Fibroblast of skin of back (primary cell): ENCODE measurements at regions not wholly inside any gene's neighbourhood (a gene's known extent, or its start where the extent isn't known, plus 50 kb on each side); places are given as distances from the start of the nearest gene placed in this dataset.
"Not testable (repeated sequence)": the region's sequence is repeated elsewhere in the genome, so short reads cannot be mapped to it uniquely, and the experiment has no call there.

Experiments
- DNase-seq: peaks from one replicate; pipeline ENCODE4 v3.0.0-alpha.2; 2013

GRCh38 chrX:13180807-13181206, 136.4 kb upstream of the FAM9C start:
- peak; percentile 66 for DNase-seq

DNA sequence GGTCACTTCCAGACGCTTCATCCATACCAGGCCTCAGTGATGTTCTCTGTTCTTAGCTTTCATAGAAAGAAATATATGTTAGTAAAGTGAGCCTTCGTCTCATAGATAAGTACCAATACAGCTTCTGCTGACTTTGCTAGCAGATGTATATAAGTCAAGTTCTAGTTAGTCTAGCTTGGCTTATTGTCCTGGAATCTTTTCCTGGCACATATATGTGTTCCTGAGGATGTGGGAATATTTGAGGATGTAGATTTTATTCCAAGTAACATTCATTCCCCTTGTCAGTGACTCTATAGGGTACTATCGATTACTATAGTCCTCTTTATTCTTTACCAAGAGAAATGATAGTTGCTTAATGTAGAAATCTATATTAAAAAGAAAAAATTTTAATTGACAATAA, 135.2 kb upstream of the FAM9C start:
- DNase-seq = no peak

GRCh38 chrX:13179100-13179499, 134.7 kb upstream of the FAM9C start:
- DNase-seq = no peak

DNA sequence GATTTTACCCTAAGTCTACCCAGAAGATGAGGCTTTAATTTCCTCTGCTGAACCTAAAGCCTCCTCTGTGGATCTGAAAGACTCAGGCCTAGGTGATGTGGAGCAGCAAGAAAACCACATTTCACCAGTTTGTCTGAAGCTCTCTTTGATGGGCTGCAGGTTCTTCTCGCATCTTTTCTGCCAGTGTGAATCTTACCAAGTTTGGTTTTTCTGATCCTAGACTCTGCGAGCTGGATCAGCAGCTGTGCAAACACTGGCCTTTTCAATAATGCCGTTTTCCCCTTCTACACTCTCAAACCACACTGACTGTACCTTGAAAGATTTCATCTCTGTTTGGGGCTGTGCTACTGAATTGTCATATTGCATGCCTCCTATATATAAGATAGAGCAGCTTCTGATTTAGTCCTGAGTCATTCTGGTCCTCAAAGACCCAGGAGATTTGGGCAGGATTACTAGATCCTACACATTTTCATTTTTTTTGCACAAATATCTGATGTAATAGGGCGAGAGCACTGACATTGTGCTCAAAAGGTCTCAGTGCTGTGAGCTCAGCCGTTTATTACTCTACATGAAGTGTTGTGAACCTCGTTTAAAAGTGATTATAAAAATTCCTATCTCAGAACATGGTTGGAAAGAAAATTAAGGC, 133.6 kb upstream of the FAM9C start:
- DNase-seq = peak; percentile 34

DNA sequence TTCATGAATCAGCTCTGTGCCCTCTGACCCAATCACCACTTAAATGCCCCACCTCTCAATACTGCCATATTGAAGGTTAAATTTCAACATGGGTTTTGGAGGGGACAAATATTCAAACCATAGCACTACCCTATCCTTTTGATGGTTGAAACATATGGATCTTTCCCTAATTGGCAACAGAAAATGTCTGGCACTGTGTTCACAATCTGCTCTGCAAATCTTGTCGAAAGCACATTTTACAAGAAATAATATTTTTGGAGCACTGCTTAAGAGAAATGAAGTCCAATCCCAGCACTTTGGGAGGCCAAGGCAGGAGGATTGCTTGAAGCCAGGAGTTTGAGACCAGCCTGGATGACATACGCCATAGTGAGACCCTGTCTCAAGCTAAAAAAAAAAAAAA, 130.6 kb upstream of the FAM9C start:
- DNase-seq = no peak

DNA sequence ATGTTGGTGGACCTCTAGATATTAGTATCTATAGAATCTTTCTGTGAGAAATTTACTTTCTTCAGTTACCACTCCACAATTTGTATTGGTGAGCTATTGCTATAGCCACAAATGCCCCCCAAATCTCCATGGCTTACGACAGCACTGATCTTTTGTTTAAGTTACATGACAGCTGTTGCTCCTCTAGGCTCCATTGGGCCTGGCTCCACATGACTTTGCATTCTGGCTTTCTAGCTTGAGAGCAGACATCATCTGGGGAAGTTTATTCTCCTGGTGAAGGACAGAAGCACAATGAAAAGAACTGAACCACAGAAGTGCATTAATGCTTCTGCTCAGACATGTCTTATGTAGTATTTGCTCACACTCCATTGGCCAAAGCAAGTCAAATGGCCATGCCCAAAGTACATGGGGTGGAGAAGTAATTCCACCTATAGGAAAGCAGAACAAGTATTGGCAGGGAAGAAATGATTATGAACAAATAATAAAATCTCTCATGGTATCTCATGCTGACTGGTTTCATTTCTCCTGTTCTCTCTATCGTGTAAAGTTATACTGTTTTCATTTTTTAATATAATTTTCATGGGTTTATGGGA, 126.6 kb upstream of the FAM9C start:
- DNase-seq = no peak

GRCh38 chrX:13169684-13170083, 125.3 kb upstream of the FAM9C start:
- DNase-seq = no peak

- DNase-seq = no peak
These were observed 123.8 kb upstream of the FAM9C start for GRCh38 chrX:13168269-13168668.

DNA sequence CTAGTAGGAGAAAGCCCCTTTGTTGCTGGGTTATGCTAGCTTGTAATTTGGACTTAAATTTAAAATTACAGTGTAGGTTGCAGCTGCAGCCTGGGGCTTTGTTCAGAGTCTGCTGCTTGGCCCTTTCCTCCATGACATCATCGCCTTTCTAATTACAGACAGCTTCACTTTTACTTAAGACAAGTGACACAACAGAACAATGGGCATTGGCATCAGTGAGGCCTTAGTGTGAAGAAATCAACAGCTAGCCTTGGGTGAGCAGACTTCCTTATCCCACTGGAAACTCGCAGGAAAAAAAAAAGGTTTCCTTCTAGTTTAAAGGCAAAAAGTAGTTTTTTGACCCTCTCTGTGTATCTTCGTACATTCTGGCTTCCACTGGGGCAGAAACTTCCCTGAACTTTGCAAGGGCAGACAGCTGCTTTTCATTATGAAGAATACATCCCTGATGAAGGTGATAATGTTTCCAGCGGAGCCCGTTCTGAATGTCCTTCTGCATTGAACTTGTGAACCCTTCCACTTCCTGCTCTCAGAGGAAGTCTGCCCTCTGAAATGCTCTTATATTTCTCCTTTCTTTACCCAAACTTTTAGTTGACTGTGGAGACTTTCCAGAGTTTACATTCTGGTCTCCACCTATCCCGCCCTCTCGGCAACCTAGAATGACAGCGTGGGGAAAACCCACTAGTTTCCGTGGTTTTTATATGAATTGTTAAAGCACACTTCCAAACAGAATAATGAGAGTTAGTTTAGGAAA, 123.2 kb upstream of the FAM9C start:
- no peak for DNase-seq

GRCh38 chrX:13165266-13166189, 121.1 kb upstream of the FAM9C start:
- DNase-seq = no peak

- no peak for DNase-seq
These were observed 120.2 kb upstream of the FAM9C start for GRCh38 chrX:13164611-13165010.

DNA sequence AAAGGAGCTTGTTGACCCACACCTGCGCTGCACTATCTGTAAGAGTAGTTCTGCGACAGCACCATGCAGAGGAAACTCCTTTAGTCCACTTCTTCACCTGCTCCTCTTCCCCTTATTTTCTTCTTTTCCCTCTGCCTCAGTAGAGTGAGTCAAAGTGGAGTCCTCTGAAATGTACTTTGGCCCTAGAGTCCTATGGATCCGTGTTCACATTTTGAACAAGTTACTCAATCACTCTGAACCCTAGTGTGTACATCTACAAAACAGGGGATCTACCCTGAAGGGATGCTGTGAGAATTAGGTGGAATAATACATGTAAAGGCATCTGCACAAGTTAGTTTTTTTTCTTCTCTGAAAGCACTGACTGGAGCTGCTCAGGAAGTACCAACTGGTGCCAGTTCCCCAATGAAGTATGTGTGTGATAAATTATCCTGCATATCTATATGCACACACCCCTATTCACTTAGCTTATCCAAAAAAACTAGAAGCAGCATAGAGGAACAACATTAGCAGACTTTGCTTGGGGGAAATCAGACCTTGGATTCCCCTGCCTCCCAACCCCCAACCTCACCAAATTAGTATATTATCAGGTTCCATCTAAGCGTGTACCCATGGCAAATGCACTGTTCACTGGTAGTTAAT, 118.5 kb upstream of the FAM9C start:
- no peak for DNase-seq

DNA sequence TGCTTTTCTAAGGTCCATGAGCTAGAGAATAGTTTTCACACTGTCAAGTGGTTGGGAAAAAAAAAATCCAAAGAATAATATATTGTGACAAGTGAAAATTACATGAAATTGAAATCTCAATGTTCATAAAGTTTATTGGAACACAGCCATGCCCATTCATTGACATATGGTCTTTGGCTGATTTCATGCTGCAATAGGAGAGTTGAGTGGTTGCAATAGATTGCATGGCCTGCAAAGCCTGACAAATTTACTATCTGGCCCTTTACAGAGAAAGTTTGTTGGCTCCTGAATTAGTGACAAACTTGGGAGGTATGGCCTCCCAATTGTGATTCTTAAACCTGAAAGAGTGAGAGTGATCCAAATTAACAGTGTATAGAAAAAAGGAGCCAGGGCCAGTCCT, 115.5 kb upstream of the FAM9C start:
- no peak for DNase-seq

GRCh38 chrX:13158911-13159310, 114.5 kb upstream of the FAM9C start:
- no peak for DNase-seq

DNA sequence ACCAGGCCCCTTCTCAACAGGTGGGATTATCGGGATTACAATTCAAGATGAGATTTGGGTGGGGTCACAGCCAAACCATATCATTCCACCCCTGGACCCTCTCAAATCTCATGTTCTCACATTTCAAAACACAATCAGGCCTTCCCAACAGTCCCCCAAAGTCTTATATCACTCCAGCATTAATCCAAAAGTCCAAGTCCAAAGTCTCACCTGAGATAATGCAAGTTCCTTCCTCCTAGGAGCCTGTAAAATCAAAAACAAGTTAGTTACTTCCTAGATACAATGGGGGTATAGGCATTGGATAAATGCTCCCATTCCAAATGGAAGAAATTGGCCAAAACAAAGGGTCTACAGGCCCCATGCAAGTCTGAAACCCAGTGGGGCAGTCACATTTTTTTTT, 111.1 kb upstream of the FAM9C start:
- not testable (repeated sequence) for DNase-seq

DNA sequence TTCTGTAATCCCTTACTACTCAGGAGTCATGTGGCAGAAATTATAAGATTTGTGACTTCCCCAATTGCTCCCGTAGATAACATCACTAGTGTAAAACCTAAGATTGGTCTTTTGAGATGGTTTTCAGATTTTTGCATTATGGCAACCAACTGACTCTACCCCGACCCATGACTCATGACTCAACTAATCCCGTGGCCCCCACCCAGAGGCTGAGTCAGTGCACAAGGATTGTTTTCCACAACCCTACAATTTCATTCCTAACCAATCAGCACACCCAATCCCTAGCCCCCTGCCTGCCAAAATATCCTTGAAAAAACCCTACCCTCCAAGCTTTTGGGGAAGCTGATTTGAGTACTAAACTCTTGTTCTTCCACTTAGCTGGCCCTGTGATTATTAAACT, 109.4 kb upstream of the FAM9C start:
- peak; percentile 75 for DNase-seq

GRCh38 chrX:13152518-13153185, 108.2 kb upstream of the FAM9C start:
- DNase-seq = no peak

DNA sequence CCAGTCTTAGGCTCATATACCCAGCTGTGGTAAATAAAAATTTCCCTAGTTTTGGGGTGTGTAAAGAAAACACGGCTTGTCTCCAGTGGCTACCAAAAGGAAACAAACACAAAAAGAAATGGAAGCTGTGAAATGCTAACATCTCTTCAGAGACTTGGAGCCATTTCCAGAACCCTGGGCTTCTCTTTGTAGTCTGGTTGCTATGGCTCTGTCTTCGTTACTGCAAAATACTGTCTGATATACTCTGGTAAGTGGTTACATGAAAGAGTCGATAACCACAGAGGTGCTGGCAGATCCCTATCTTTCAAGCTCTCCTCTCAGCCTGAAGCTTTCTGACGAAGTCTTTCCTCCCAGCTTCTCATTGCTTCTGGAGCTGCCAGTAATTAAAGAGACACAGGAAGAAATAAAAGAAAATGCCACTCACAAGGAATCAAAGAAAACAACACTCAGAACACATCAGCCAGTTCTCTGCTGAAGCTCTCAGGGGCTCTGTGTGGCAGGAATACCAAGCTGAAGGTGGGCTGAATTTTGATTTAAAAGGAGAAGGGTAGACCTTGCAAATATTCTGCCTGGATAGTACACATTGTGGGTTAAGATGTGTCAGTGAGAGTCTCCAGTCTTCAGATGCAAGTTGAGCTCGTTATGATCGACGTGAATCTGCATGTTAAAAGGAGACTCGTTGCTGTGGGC, 107.6 kb upstream of the FAM9C start:
- DNase-seq = peak; percentile 58

GRCh38 chrX:13149702-13150350, 105.4 kb upstream of the FAM9C start:
- no peak for DNase-seq

- DNase-seq = no peak
These were observed 103.3 kb upstream of the FAM9C start for GRCh38 chrX:13147733-13148132.

- DNase-seq = no peak
These were observed 102.7 kb upstream of the FAM9C start for GRCh38 chrX:13147147-13147546.
